AG09319 (cell line): ENCODE measurements at regions not wholly inside any gene's neighbourhood (a gene's known extent, or its start where the extent isn't known, plus 50 kb on each side); places are given as distances from the start of the nearest gene placed in this dataset.
"Not testable (repeated sequence)": the region's sequence is repeated elsewhere in the genome, so short reads cannot be mapped to it uniquely, and the experiment has no call there.

Experiments used
- DNase-seq: peaks from one replicate; pipeline ENCODE4 v3.0.0-alpha.2; 2010; ENCODE audit warnings: low read depth; ENCODE audit errors: extremely low read depth
- CTCF ChIP-seq: IDR thresholded peaks from 2 replicates; pipeline ENCODE4 v1.5.1; 2011; ENCODE audit warnings: low read depth, mild to moderate bottlenecking, inconsistent platforms, low read length, moderate library complexity

GRCh38 chr4:126530996-126531585, 1101.7 kb upstream of the INTU start:
- TF ChIP-seq CTCF = no peak
- no peak for DNase-seq

DNA sequence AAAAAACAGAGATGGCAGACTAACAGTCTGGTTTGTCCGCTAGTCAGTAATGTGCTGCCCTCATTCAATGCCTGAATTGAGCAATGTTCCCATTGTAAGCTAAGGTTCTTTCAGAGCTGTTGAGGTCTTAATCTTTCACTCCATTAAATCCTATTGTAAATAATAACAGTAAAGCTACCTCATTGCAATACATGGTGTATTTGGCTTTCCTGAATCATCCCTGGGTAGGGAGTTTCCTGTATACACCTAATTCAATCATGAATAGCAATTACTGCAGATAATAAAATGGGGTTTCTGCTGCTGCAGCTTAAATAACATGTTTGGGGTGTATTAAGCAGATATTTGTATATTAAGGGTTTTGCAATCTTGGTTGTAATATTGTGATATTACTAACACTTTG, 1100.2 kb upstream of the INTU start:
- TF ChIP-seq CTCF = no peak
- no peak for DNase-seq

DNA sequence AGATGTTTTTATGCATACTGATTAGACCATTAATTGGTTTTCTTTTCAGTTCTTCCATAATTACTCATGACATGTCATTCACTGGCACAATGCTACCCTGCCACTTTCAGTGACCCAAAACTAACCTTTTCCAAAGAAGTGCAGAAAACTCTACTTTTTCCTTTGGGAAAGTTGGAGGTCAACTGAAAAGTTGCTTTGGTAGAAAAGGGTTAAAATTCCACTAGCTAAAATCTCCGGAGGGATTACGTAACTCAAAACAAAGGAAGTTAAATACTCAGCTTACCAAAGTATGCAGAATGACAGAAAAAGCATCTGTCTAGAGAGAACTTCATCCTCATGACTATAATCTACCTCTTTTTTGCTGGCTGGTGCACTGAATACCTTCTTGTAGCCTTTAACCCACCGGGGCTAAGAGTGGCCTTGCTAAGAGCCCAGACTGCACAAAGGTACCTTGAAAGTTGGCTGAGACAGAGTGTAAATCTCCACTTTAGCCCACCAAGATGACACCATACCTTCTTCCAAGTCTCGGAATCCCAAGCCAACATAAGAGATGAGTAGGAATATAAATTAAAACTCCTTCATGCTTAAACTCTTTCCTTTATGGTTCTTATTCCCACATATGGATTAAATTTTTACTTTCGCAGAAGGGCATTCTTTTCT, 1099.5 kb upstream of the INTU start:
- DNase-seq = no peak
- no peak for TF ChIP-seq CTCF

DNA sequence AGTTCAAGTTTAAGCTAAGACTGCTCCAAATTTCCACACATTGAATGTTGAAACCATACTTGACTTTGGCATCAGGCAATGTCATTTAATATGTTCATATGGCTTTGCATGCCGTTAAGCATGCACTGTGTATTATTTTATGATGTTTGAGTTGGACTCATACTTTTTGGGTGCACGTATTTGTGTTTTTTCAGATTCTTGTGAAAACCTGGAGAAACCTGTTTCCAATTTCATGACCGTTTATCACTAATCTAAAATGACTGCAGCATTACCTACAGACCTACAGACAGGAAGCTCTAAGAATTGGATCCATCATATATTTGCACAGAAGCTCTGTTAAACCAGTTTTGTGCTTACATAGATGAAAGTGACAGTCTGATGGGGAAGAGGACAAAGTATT, 1093.0 kb upstream of the INTU start:
- no peak for TF ChIP-seq CTCF
- no peak for DNase-seq

DNA sequence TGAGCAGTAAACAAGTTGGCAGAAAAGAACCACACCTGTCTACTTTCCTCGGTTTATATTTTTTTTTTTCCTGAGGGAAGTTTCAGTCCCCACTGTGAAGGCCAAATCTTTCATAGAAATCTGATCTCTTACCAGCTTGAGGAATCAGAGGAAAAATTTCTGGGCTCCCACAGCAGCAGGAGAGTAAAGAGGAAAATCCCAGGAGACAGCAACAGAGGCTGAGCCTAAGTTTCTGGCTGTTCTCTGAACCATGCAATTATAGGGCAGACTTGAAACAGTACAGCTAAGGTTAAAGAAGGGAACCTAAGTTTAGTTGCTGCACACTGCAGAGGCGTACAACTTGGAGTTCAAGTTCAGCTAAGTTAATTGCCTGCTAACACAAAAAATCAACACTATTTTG, 1090.9 kb upstream of the INTU start:
- no peak for TF ChIP-seq CTCF
- DNase-seq = no peak

- no peak for DNase-seq
Measured at GRCh38 chr4:126544276-126544675, 1088.5 kb upstream of the INTU start.

DNA sequence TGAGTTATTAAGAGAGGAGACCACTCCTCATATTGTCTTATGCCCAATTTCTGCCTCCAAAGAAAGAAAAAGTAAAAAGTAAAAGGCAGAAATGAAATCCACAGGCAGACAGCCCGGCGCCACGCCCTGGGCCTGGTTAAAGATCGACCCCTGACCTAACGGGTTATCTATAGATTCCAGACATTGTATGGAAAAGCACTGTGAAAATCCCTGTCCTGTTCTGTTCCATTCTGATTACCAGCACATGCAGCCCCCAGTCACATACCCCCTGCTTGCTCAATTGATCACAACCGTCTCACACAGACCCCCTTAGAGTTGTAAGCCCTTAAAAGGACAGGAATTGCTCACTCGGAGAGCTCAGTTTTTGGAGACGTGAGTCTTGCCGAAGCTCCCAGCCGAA, 1086.6 kb upstream of the INTU start:
- not testable (repeated sequence) for DNase-seq

More at GRCh38 chr4:126544276-126544675, 1088.5 kb upstream of the INTU start:
- TF ChIP-seq CTCF = no peak

DNA sequence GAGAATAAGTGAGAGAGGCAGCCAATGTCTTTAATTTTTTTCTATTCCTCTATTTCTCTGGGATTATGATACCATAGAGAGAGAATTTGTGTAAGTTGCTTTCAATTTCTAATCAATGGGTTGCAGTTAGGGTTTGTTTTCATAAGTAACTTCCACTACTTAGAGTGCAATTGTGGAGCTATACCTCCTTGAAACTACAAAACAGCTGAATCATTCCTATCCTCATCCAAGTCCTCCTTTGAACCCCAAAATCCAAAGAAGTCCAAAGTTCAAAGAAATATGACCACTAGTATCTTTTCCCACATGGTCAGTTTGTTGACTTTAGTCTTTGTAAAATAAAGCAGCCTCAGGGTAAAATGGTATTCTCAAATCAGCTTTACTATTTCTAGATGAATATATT, 1085.4 kb upstream of the INTU start:
- TF ChIP-seq CTCF = no peak
- DNase-seq = no peak
